GM12872 (cell line): ENCODE measurements at regions not wholly inside any gene's neighbourhood (a gene's known extent, or its start where the extent isn't known, plus 50 kb on each side); places are given as distances from the start of the nearest gene placed in this dataset.

Experiments
- CTCF ChIP-seq: IDR thresholded peaks from 3 replicates; pipeline ENCODE4 v1.5.1; 2011; ENCODE audit warnings: low read depth, mild to moderate bottlenecking, low read length, moderate library complexity; ENCODE audit not compliant: insufficient read depth

GRCh38 chr2:144859716-144860115 lies 339.8 kb upstream of the ZEB2 start:
- TF ChIP-seq CTCF: no peak

GRCh38 chr2:144858211-144858610 lies 338.3 kb upstream of the ZEB2 start:
- TF ChIP-seq CTCF: no peak

GRCh38 chr2:144854596-144854995 lies 334.7 kb upstream of the ZEB2 start:
- no peak for TF ChIP-seq CTCF

- TF ChIP-seq CTCF: no peak
Measured at GRCh38 chr2:144849612-144850011, 329.7 kb upstream of the ZEB2 start.

GRCh38 chr2:144848423-144848822 lies 328.5 kb upstream of the ZEB2 start:
- no peak for TF ChIP-seq CTCF

GRCh38 chr2:144847347-144848080 lies 327.6 kb upstream of the ZEB2 start:
- no peak for TF ChIP-seq CTCF

GRCh38 chr2:144836635-144837350 lies 316.9 kb upstream of the ZEB2 start:
- no peak for TF ChIP-seq CTCF
